ENCODE measurements at regions not wholly inside any gene's neighbourhood (a gene's known extent, or its start where the extent isn't known, plus 50 kb on each side); places are given as distances from the start of the nearest gene placed in this dataset.

DNA sequence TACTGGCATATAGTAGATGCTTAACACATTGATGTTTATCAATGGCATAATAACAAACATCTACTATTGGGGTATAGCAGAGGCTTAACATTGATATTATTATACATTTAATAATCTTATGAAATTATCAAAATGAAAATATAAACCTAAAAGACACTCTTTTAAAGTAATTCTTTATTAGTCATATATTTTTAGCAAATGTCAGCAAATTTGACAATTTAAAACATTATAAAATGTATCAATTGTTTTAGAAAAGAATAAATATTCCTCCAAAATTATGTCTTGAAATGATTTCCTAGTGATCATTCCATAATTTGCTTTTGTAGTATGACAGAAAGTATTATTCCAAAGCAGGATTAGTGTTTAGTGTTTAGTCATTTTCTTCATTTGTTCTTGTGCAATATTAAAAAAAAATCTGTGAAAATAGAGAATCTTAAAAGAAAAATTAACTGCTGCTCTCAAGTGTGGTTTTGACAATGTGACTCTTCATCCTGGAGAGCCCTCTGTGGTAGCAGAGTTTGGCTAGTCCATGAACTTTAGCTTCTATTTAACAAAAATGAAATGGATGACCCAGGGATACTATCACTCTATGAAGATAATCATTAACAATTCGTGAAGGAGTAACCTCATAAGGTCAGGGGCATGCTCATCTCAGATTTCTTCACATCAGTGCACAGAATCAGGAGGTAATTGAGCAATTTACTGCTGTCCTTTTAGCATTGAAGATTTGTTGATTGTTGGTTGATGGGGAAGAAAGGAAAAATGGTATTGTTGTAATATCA is 1018.5 kb downstream of the LRFN5 start:
- TF ChIP-seq, protein P1, sequence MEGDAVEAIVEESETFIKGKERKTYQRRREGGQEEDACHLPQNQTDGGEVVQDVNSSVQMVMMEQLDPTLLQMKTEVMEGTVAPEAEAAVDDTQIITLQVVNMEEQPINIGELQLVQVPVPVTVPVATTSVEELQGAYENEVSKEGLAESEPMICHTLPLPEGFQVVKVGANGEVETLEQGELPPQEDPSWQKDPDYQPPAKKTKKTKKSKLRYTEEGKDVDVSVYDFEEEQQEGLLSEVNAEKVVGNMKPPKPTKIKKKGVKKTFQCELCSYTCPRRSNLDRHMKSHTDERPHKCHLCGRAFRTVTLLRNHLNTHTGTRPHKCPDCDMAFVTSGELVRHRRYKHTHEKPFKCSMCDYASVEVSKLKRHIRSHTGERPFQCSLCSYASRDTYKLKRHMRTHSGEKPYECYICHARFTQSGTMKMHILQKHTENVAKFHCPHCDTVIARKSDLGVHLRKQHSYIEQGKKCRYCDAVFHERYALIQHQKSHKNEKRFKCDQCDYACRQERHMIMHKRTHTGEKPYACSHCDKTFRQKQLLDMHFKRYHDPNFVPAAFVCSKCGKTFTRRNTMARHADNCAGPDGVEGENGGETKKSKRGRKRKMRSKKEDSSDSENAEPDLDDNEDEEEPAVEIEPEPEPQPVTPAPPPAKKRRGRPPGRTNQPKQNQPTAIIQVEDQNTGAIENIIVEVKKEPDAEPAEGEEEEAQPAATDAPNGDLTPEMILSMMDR (IDR thresholded peaks at IDR 0.05; ENCODE audit: low read depth, low read length) = no peak
- TF ChIP-seq MAX (IDR thresholded peaks at IDR 0.05; ENCODE audit: low read depth, low read length) (no peak), POLR2A (IDR thresholded peaks at IDR 0.05; ENCODE audit: extremely low read depth, insufficient read length) (no peak), MYC (IDR thresholded peaks at IDR 0.05; ENCODE audit: low read depth, low read length) (no peak)

Data from NB4 (cell line).